GM19238 (cell line): ENCODE measurements at regions not wholly inside any gene's neighbourhood (a gene's known extent, or its start where the extent isn't known, plus 50 kb on each side); places are given as distances from the start of the nearest gene placed in this dataset.

ENCODE experiments used
- DNase-seq: peaks from one replicate; pipeline ENCODE4 v3.0.0; 2011; ENCODE audit warnings: low spot score; ENCODE audit not compliant: insufficient read length

GRCh38 chr19:31937983-31938382 lies 407.4 kb upstream of the ZNF507 start:
- DNase-seq, result no peak

- DNase-seq, result no peak
Observed at GRCh38 chr19:31938675-31939074, 406.7 kb upstream of the ZNF507 start.

- DNase-seq, result no peak
Observed at GRCh38 chr19:31940396-31940795, 405.0 kb upstream of the ZNF507 start.

- no peak for DNase-seq
Observed at GRCh38 chr19:31943191-31943661, 402.2 kb upstream of the ZNF507 start.

GRCh38 chr19:31943778-31944177 lies 401.6 kb upstream of the ZNF507 start:
- DNase-seq, result no peak

- no peak for DNase-seq
Observed at GRCh38 chr19:31944326-31944725, 401.1 kb upstream of the ZNF507 start.

- DNase-seq, result no peak
Observed at GRCh38 chr19:31946491-31946890, 398.9 kb upstream of the ZNF507 start.

GRCh38 chr19:31947436-31948115 lies 397.8 kb upstream of the ZNF507 start:
- no peak for DNase-seq

GRCh38 chr19:31952693-31953092 lies 392.7 kb upstream of the ZNF507 start:
- DNase-seq, result no peak

- DNase-seq, result no peak
Observed at GRCh38 chr19:31955061-31955460, 390.3 kb upstream of the ZNF507 start.

GRCh38 chr19:31955884-31956283 lies 389.5 kb upstream of the ZNF507 start:
- DNase-seq, result no peak

GRCh38 chr19:31956771-31957392 lies 388.5 kb upstream of the ZNF507 start:
- DNase-seq, result no peak

- no peak for DNase-seq
Observed at GRCh38 chr19:31957711-31958110, 387.7 kb upstream of the ZNF507 start.

GRCh38 chr19:31959527-31960018 lies 385.8 kb upstream of the ZNF507 start:
- no peak for DNase-seq

GRCh38 chr19:31960474-31960873 lies 384.9 kb upstream of the ZNF507 start:
- DNase-seq, result no peak

GRCh38 chr19:31961191-31961590 lies 384.2 kb upstream of the ZNF507 start:
- no peak for DNase-seq

- no peak for DNase-seq
Observed at GRCh38 chr19:31961667-31962066, 383.7 kb upstream of the ZNF507 start.

GRCh38 chr19:31962561-31962996 lies 382.8 kb upstream of the ZNF507 start:
- no peak for DNase-seq

GRCh38 chr19:31963746-31964145 lies 381.7 kb upstream of the ZNF507 start:
- no peak for DNase-seq

GRCh38 chr19:31969016-31969415 lies 376.4 kb upstream of the ZNF507 start:
- no peak for DNase-seq

- DNase-seq, result no peak
Observed at GRCh38 chr19:31970027-31970461, 375.4 kb upstream of the ZNF507 start.

- no peak for DNase-seq
Observed at GRCh38 chr19:31974290-31974689, 371.1 kb upstream of the ZNF507 start.

- DNase-seq, result no peak
Observed at GRCh38 chr19:31974941-31975340, 370.5 kb upstream of the ZNF507 start.
